Mononuclear cell (primary cell): ENCODE measurements at regions not wholly inside any gene's neighbourhood (a gene's known extent, or its start where the extent isn't known, plus 50 kb on each side); places are given as distances from the start of the nearest gene placed in this dataset.
"Not testable (repeated sequence)": the region's sequence is repeated elsewhere in the genome, so short reads cannot be mapped to it uniquely, and the experiment has no call there.

ENCODE experiments used
- H3K27me3 ChIP-seq: 2 replicates; pipeline ENCODE4 v1.6.0; 2011; ENCODE audit warnings: low read length, control low read depth; ENCODE audit not compliant: insufficient read depth
- H3K4me1 ChIP-seq: 2 replicates; pipeline ENCODE4 v1.5.1; 2011; ENCODE audit warnings: mild to moderate bottlenecking, low read length, control low read depth; ENCODE audit not compliant: insufficient read depth
- H3K4me3 ChIP-seq: 2 replicates; pipeline ENCODE4 v1.5.1; 2011; ENCODE audit warnings: mild to moderate bottlenecking, low read length, moderate library complexity
- H3K9me3 ChIP-seq: 2 replicates; pipeline ENCODE4 v1.5.1; 2011; ENCODE audit warnings: low read depth, mild to moderate bottlenecking, control low read depth, low read length

GRCh38 chr2:199111458-199111857 lies 346.3 kb downstream of the SATB2 start:
- no peaks in the 10 kb centered on the region for H3K27me3 ChIP-seq
- no peak overlapping the region for H3K4me3 ChIP-seq
- no peaks in the 10 kb centered on the region for H3K9me3 ChIP-seq
- no peaks in the 10 kb centered on the region for H3K4me1 ChIP-seq

- Histone ChIP-seq H3K9me3 (no peaks in the 10 kb centered on the region), H3K27me3 (no peaks in the 10 kb centered on the region), H3K4me1 (no peaks in the 10 kb centered on the region), H3K4me3 (no peak overlapping the region)
These were observed 349.7 kb downstream of the SATB2 start for GRCh38 chr2:199108056-199108455.

GRCh38 chr2:199105826-199106225 lies 351.9 kb downstream of the SATB2 start:
- H3K4me3 ChIP-seq = no peak overlapping the region
- no peaks in the 10 kb centered on the region for H3K9me3 ChIP-seq
- H3K4me1 ChIP-seq = no peaks in the 10 kb centered on the region
- no peaks in the 10 kb centered on the region for H3K27me3 ChIP-seq

GRCh38 chr2:199101487-199101886 lies 356.3 kb downstream of the SATB2 start:
- Histone ChIP-seq H3K9me3 (no peaks in the 10 kb centered on the region), H3K4me3 (no peak overlapping the region), H3K27me3 (no peaks in the 10 kb centered on the region), H3K4me1 (no peaks in the 10 kb centered on the region)

- Histone ChIP-seq H3K9me3 (no peaks in the 10 kb centered on the region), H3K27me3 (no peaks in the 10 kb centered on the region), H3K4me3 (no peak overlapping the region), H3K4me1 (no peaks in the 10 kb centered on the region)
These were observed 357.2 kb downstream of the SATB2 start for GRCh38 chr2:199100326-199101110.

GRCh38 chr2:199092419-199092818 lies 365.3 kb downstream of the SATB2 start:
- H3K4me1 ChIP-seq = no peaks in the 10 kb centered on the region
- H3K9me3 ChIP-seq = no peaks in the 10 kb centered on the region
- H3K4me3 ChIP-seq = no peak overlapping the region
- no peaks in the 10 kb centered on the region for H3K27me3 ChIP-seq

GRCh38 chr2:199085261-199085660 lies 372.5 kb downstream of the SATB2 start:
- no peaks in the 10 kb centered on the region for H3K27me3 ChIP-seq
- no peak overlapping the region for H3K4me3 ChIP-seq
- no peaks in the 10 kb centered on the region for H3K9me3 ChIP-seq
- no peaks in the 10 kb centered on the region for H3K4me1 ChIP-seq

- no peaks in the 10 kb centered on the region for H3K4me1 ChIP-seq
These were observed 387.3 kb downstream of the SATB2 start for GRCh38 chr2:199070322-199070949.

GRCh38 chr2:199064201-199064600 lies 393.5 kb downstream of the SATB2 start:
- H3K4me1 ChIP-seq = no peaks in the 10 kb centered on the region
- no peak overlapping the region for H3K4me3 ChIP-seq
- peaks cover 5% of the 10 kb centered on the region for H3K9me3 ChIP-seq
- no peaks in the 10 kb centered on the region for H3K27me3 ChIP-seq

More at GRCh38 chr2:199070322-199070949, 387.3 kb downstream of the SATB2 start:
- H3K4me3 ChIP-seq = no peak overlapping the region
- H3K9me3 ChIP-seq = no peaks in the 10 kb centered on the region
- no peaks in the 10 kb centered on the region for H3K27me3 ChIP-seq

- H3K4me3 ChIP-seq = no peak overlapping the region
- no peaks in the 10 kb centered on the region for H3K27me3 ChIP-seq
- H3K9me3 ChIP-seq = peaks cover 2% of the 10 kb centered on the region
- H3K4me1 ChIP-seq = no peaks in the 10 kb centered on the region
These were observed 399.8 kb downstream of the SATB2 start for GRCh38 chr2:199057936-199058335.

GRCh38 chr2:199055336-199055735 lies 402.4 kb downstream of the SATB2 start:
- H3K4me1 ChIP-seq = no peaks in the 10 kb centered on the region
- H3K4me3 ChIP-seq = no peak overlapping the region
- H3K27me3 ChIP-seq = no peaks in the 10 kb centered on the region
- H3K9me3 ChIP-seq = no peaks in the 10 kb centered on the region

GRCh38 chr2:199042660-199043379 lies 414.9 kb downstream of the SATB2 start:
- Histone ChIP-seq H3K27me3 (no peaks in the 10 kb centered on the region), H3K9me3 (no peaks in the 10 kb centered on the region), H3K4me3 (no peak overlapping the region), H3K4me1 (no peaks in the 10 kb centered on the region)

- no peak overlapping the region for H3K4me3 ChIP-seq
- H3K27me3 ChIP-seq = no peaks in the 10 kb centered on the region
- no peaks in the 10 kb centered on the region for H3K4me1 ChIP-seq
- H3K9me3 ChIP-seq = no peaks in the 10 kb centered on the region
These were observed 417.2 kb downstream of the SATB2 start for GRCh38 chr2:199040522-199040921.

- H3K9me3 ChIP-seq = not testable (repeated sequence)
These were observed 424.0 kb downstream of the SATB2 start for GRCh38 chr2:199033761-199034160.

GRCh38 chr2:199025146-199025545 lies 432.6 kb downstream of the SATB2 start:
- H3K4me1 ChIP-seq = no peaks in the 10 kb centered on the region
- H3K9me3 ChIP-seq = no peaks in the 10 kb centered on the region
- no peak overlapping the region for H3K4me3 ChIP-seq
- H3K27me3 ChIP-seq = no peaks in the 10 kb centered on the region

More at GRCh38 chr2:199033761-199034160, 424.0 kb downstream of the SATB2 start:
- H3K4me1 ChIP-seq, H3K27me3 ChIP-seq, H3K4me3 ChIP-seq: not testable (repeated sequence)
